OCI-LY7 (cell line): ENCODE measurements at regions not wholly inside any gene's neighbourhood (a gene's known extent, or its start where the extent isn't known, plus 50 kb on each side); places are given as distances from the start of the nearest gene placed in this dataset.
A peak's percentile ranks its signal among the peaks of the same experiment; 100 is the strongest.

ENCODE experiments used
- BruUV-seq: library from RNA; stranded (reverse); fragments of 400-500 nt; replicated peaks from 2 replicates; lab custom pipeline; 2021; lab: Mats Ljungman, UMichigan
- CTCF ChIA-PET: fragments of 300-600 bp; sonication (Branson Sonifier 250); formaldehyde crosslinking; loops from one replicate; lab custom pipeline; 2022; ENCODE audit warnings: antibody characterized with exemption; ENCODE audit not compliant: unreplicated experiment; lab: Charles Lee
- POLR2A ChIA-PET: fragments of 300-600 bp; sonication (Branson Sonifier 250); formaldehyde crosslinking; loops from one replicate; lab custom pipeline; 2022; ENCODE audit warnings: antibody characterized with exemption; lab: Charles Lee
- DNase-seq: peaks from one replicate; pipeline ENCODE4 v3.0.0-alpha.2; 2015; ENCODE audit warnings: low spot score
- H2AFZ ChIP-seq: fragments of 200-600 bp; sonication (generic), shearing (Covaris generic); 2 replicates; pipeline ENCODE4 v1.6.1; 2014; ENCODE audit warnings: mild to moderate bottlenecking, antibody characterized with exemption, low read length, moderate library complexity
- H3K27ac ChIP-seq: fragments of 200-600 bp; sonication (generic); 2 replicates; pipeline ENCODE4 v1.5.1; 2014; ENCODE audit warnings: mixed run types, low read depth, mild to moderate bottlenecking, moderate library complexity, low read length, inconsistent platforms; ENCODE audit not compliant: poor library complexity, severe bottlenecking
- H3K36me3 ChIP-seq: fragments of 200-600 bp; sonication (generic); 2 replicates; pipeline ENCODE4 v1.6.1; 2014; ENCODE audit warnings: mild to moderate bottlenecking, antibody characterized with exemption, low read length, moderate library complexity, mixed read lengths; ENCODE audit not compliant: insufficient read depth
- H3K4me1 ChIP-seq: fragments of 200-600 bp; sonication (generic); 2 replicates; pipeline ENCODE4 v1.5.1; 2014; ENCODE audit warnings: mild to moderate bottlenecking, low read length; ENCODE audit not compliant: insufficient read depth, poor library complexity, severe bottlenecking
- H3K4me2 ChIP-seq: fragments of 200-600 bp; sonication (generic); 2 replicates; pipeline ENCODE4 v1.6.1; 2014; ENCODE audit warnings: mild to moderate bottlenecking, low read length
- H3K4me3 ChIP-seq: fragments of 200-600 bp; sonication (generic); 2 replicates; pipeline ENCODE4 v1.5.1; 2014; ENCODE audit warnings: mild to moderate bottlenecking, low read depth, low read length; ENCODE audit not compliant: poor library complexity, severe bottlenecking
- H3K79me2 ChIP-seq: fragments of 200-600 bp; sonication (generic); 2 replicates; pipeline ENCODE4 v1.6.1; 2016; ENCODE audit warnings: low read depth, mild to moderate bottlenecking, low read length, moderate library complexity, mixed read lengths; ENCODE audit not compliant: insufficient read depth
- H3K9me2 ChIP-seq: fragments of 200-600 bp; sonication (generic); 2 replicates; pipeline ENCODE4 v1.6.1; 2016; ENCODE audit warnings: mild to moderate bottlenecking, low read length, mixed read lengths; ENCODE audit not compliant: insufficient read depth
- H3K9me3 ChIP-seq: fragments of 200-600 bp; sonication (generic); 2 replicates; pipeline ENCODE4 v1.6.1; 2014; ENCODE audit warnings: mild to moderate bottlenecking, mixed run types, low read length, mixed read lengths
- H4K20me1 ChIP-seq: fragments of 200-600 bp; sonication (generic); 2 replicates; pipeline ENCODE4 v1.6.1; 2014; ENCODE audit warnings: mild to moderate bottlenecking, antibody characterized with exemption, low read length, moderate library complexity, mixed read lengths; ENCODE audit not compliant: insufficient read depth
- CTCF ChIP-seq: fragments of 200-600 bp; sonication (generic); conservative IDR thresholded peaks from 2 replicates; pipeline ENCODE4 v1.5.1; 2014; ENCODE audit warnings: mild to moderate bottlenecking, antibody characterized with exemption, low read length, moderate library complexity, mixed read lengths
- EZH2phosphoT487 ChIP-seq: fragments of 200-600 bp; sonication (generic); IDR thresholded peaks from 2 replicates; pipeline ENCODE4 v1.6.1; 2018; ENCODE audit warnings: low read depth, borderline replicate concordance, mild to moderate bottlenecking, mixed run types, antibody characterized with exemption, low read length, moderate library complexity, mixed read lengths
- intact Hi-C: fragments of 100-400 bp; cut with micrococcal nuclease; formaldehyde crosslinking; loops from one replicate; pipeline ENCODE4 v1.10.0; 2022; ENCODE audit not compliant: unreplicated experiment

- Histone ChIP-seq H3K4me3 (no peak overlapping the region), H3K9me2 (no peaks in the 10 kb centered on the region), H3K27ac (no peak overlapping the region), H3K4me1 (no peaks in the 10 kb centered on the region), H4K20me1 (no peaks in the 10 kb centered on the region), H3K9me3 (no peaks in the 10 kb centered on the region), H2AFZ (no peak overlapping the region), H3K4me2 (no peak overlapping the region), H3K36me3 (no peaks in the 10 kb centered on the region), H3K79me2 (no peaks in the 10 kb centered on the region)
- no TSS peak for BruUV-seq
- no peak for TF ChIP-seq EZH2phosphoT487
- TF ChIP-seq CTCF, result 0 out of 2 replicates have a peak, but pooled peaks have one; percentile 24
- ChIA-PET POLR2A (interaction anchor here (1.3 kb wide), 1 partner anchor 21 kb away, joined by 3 read pairs; no protein-coding TSS in a partner anchor), CTCF (no interaction called here)
- intact Hi-C loops, result no loop called here
- no peak for DNase-seq
Measured at GRCh38 chr2:220533485-220533884, 906.1 kb downstream of the SLC4A3 start.

GRCh38 chr2:220539481-220539880, 912.1 kb downstream of the SLC4A3 start:
- Histone ChIP-seq H2AFZ (no peak overlapping the region), H3K79me2 (no peaks in the 10 kb centered on the region), H3K4me3 (no peak overlapping the region), H3K36me3 (no peaks in the 10 kb centered on the region), H3K4me1 (no peaks in the 10 kb centered on the region), H3K27ac (no peak overlapping the region), H3K4me2 (no peak overlapping the region), H3K9me3 (no peaks in the 10 kb centered on the region), H3K9me2 (no peaks in the 10 kb centered on the region), H4K20me1 (no peaks in the 10 kb centered on the region)
- intact Hi-C loops, result loop anchor here (5.0 kb wide), 1 partner anchor 1043 kb away; no protein-coding TSS in a partner anchor
- no TSS peak for BruUV-seq
- DNase-seq, result no peak
- TF ChIP-seq EZH2phosphoT487 (no peak), CTCF (no peak)
- ChIA-PET POLR2A (interaction anchor here (0.6 kb wide), 1 partner anchor 26 kb away, joined by 7 read pairs; no protein-coding TSS in a partner anchor), CTCF (no interaction called here)

- Histone ChIP-seq H3K4me1 (no peaks in the 10 kb centered on the region), H2AFZ (no peak overlapping the region), H3K27ac (no peak overlapping the region), H3K4me3 (no peak overlapping the region), H3K9me2 (no peaks in the 10 kb centered on the region), H3K36me3 (no peaks in the 10 kb centered on the region), H4K20me1 (no peaks in the 10 kb centered on the region), H3K4me2 (no peak overlapping the region), H3K9me3 (no peaks in the 10 kb centered on the region), H3K79me2 (no peaks in the 10 kb centered on the region)
- TF ChIP-seq EZH2phosphoT487 (no peak), CTCF (no peak)
- intact Hi-C loops, result no loop called here
- DNase-seq, result no peak
- ChIA-PET POLR2A (interaction anchor here (0.6 kb wide), 1 partner anchor 363 kb away, joined by 3 read pairs; no protein-coding TSS in a partner anchor), CTCF (no interaction called here)
- BruUV-seq, result no TSS peak
Measured at GRCh38 chr2:220544049-220544448, 916.6 kb downstream of the SLC4A3 start.
